CD4-positive, alpha-beta T cell treated with Interleukin-6 for 4 hours (primary cell): ENCODE measurements at regions not wholly inside any gene's neighbourhood (a gene's known extent, or its start where the extent isn't known, plus 50 kb on each side); places are given as distances from the start of the nearest gene placed in this dataset.
A peak's percentile ranks its signal among the peaks of the same experiment; 100 is the strongest.
"Not testable (repeated sequence)": the region's sequence is repeated elsewhere in the genome, so short reads cannot be mapped to it uniquely, and the experiment has no call there.

Experiments
- DNase-seq: peaks from one replicate; pipeline ENCODE4 v3.0.0-alpha.2; 2020; ENCODE audit warnings: mixed read lengths

GRCh38 chr10:128178302-128178958, 52.2 kb upstream of the MKI67 start:
- peak; percentile 55 for DNase-seq

GRCh38 chr10:128180843-128181242, 54.6 kb upstream of the MKI67 start:
- peak; percentile 60 for DNase-seq

- DNase-seq = no peak
These were observed 59.4 kb upstream of the MKI67 start for GRCh38 chr10:128185627-128186026.

GRCh38 chr10:128186959-128187787, 61.0 kb upstream of the MKI67 start:
- peak; percentile 59 for DNase-seq

GRCh38 chr10:128187788-128188185, 61.6 kb upstream of the MKI67 start:
- DNase-seq = no peak

GRCh38 chr10:128189176-128189575, 63.0 kb upstream of the MKI67 start:
- DNase-seq = no peak

GRCh38 chr10:128191847-128192246, 65.6 kb upstream of the MKI67 start:
- no peak for DNase-seq

- not testable (repeated sequence) for DNase-seq
These were observed 75.6 kb upstream of the MKI67 start for GRCh38 chr10:128201826-128202225.

- DNase-seq = no peak
These were observed 76.8 kb upstream of the MKI67 start for GRCh38 chr10:128203028-128203427.

- DNase-seq = not testable (repeated sequence)
These were observed 79.4 kb upstream of the MKI67 start for GRCh38 chr10:128205591-128205990.

- no peak for DNase-seq
These were observed 80.5 kb upstream of the MKI67 start for GRCh38 chr10:128206676-128207075.

GRCh38 chr10:128209862-128210214, 83.6 kb upstream of the MKI67 start:
- no peak for DNase-seq

- peak; percentile 83 for DNase-seq
These were observed 84.2 kb upstream of the MKI67 start for GRCh38 chr10:128210215-128211063.

- DNase-seq = peak; percentile 5
These were observed 84.9 kb upstream of the MKI67 start for GRCh38 chr10:128211064-128211504.

GRCh38 chr10:128211953-128212727, 85.9 kb upstream of the MKI67 start:
- peak; percentile 90 for DNase-seq

- DNase-seq = no peak
These were observed 86.9 kb upstream of the MKI67 start for GRCh38 chr10:128213156-128213555.

- DNase-seq = no peak
These were observed 89.5 kb upstream of the MKI67 start for GRCh38 chr10:128215733-128216132.

GRCh38 chr10:128217136-128217535, 90.9 kb upstream of the MKI67 start:
- DNase-seq = no peak

GRCh38 chr10:128218161-128218560, 91.9 kb upstream of the MKI67 start:
- DNase-seq = no peak

GRCh38 chr10:128219295-128219694, 93.1 kb upstream of the MKI67 start:
- DNase-seq = no peak

- DNase-seq = no peak
These were observed 93.8 kb upstream of the MKI67 start for GRCh38 chr10:128220021-128220420.

- DNase-seq = no peak
These were observed 94.9 kb upstream of the MKI67 start for GRCh38 chr10:128221117-128221516.

- no peak for DNase-seq
These were observed 95.6 kb upstream of the MKI67 start for GRCh38 chr10:128221807-128222206.
